ENCODE measurements at regions not wholly inside any gene's neighbourhood (a gene's known extent, or its start where the extent isn't known, plus 50 kb on each side); places are given as distances from the start of the nearest gene placed in this dataset.

GRCh38 chr10:28859791-28860190 is 182.5 kb downstream of the BAMBI start:
- TF ChIP-seq CTCF (IDR thresholded peaks at IDR 0.05; ENCODE audit: low read depth, low read length, missing input control) (no peak), TAF1 (conservative IDR thresholded peaks at IDR 0.05) (no peak), ZBTB33 (IDR thresholded peaks at IDR 0.05) (no peak), NR2F2 (IDR thresholded peaks at IDR 0.05) (no peak), MAX (IDR thresholded peaks at IDR 0.05) (no peak), REST (IDR thresholded peaks at IDR 0.05) (no peak), FOXA1 (IDR thresholded peaks at IDR 0.05) (no peak)
